Naive thymus-derived CD4-positive, alpha-beta T cell (primary cell): ENCODE measurements at regions not wholly inside any gene's neighbourhood (a gene's known extent, or its start where the extent isn't known, plus 50 kb on each side); places are given as distances from the start of the nearest gene placed in this dataset.
A peak's percentile ranks its signal among the peaks of the same experiment; 100 is the strongest.

ENCODE experiments used
- ATAC-seq: fragments of 150-1000 bp; cut with Tn5 transposase; 2 replicates; pipeline ENCODE4 v1.10.0; 2021; ENCODE audit warnings: mild to moderate bottlenecking, moderate library complexity
- CTCF ChIA-PET: fragments of 350-600 bp; sonication (Branson Sonifier 250); formaldehyde crosslinking; loops from one replicate; lab custom pipeline; 2021; ENCODE audit warnings: antibody characterized with exemption; lab: Charles Lee
- POLR2A ChIA-PET: fragments of 350-600 bp; sonication (Branson Sonifier 250); formaldehyde crosslinking; loops from one replicate; lab custom pipeline; 2021; ENCODE audit warnings: antibody characterized with exemption, inconsistent platforms; lab: Charles Lee
- DNase-seq, 9 donors: peaks; one replicate each; pipeline versions ENCODE4 v3.0.0 to v3.0.0-alpha.2; 2020 to 2022; ENCODE audit warnings: mixed read lengths in 1 of 9
- H3K27ac ChIP-seq: one replicate; pipeline ENCODE4 v1.7.0; 2013; ENCODE audit warnings: mild to moderate bottlenecking, low read depth, low read length, moderate library complexity
- H3K27me3 ChIP-seq, 2 donors: one replicate each; pipeline ENCODE4 v1.7.0; 2013; ENCODE audit warnings: low read length in 2 of 2, mild to moderate bottlenecking in 2 of 2, moderate library complexity in 2 of 2; ENCODE audit not compliant: control insufficient read depth in 2 of 2, insufficient read depth in 2 of 2
- H3K36me3 ChIP-seq, 3 experiments: 1 replicate in 2 of 3; 2 replicates in 1 of 3; pipeline ENCODE4 v1.7.0; 2013; ENCODE audit warnings: low read length in 3 of 3, mild to moderate bottlenecking in 3 of 3, moderate library complexity in 1 of 3; ENCODE audit not compliant: insufficient read depth in 3 of 3, control insufficient read depth in 2 of 3
- H3K4me1 ChIP-seq, 2 donors: one replicate each; pipeline ENCODE4 v1.7.0; 2013; ENCODE audit warnings: low read length in 2 of 2, mild to moderate bottlenecking in 2 of 2, moderate library complexity in 1 of 2; ENCODE audit not compliant: control insufficient read depth in 2 of 2, insufficient read depth in 2 of 2
- H3K4me3 ChIP-seq: 2 replicates; pipeline ENCODE4 v1.7.0; 2013; ENCODE audit warnings: mild to moderate bottlenecking, low read length
- H3K9me3 ChIP-seq, 3 experiments: 1 replicate in 2 of 3; 2 replicates in 1 of 3; pipeline ENCODE4 v1.7.0; 2013; ENCODE audit warnings: low read length in 3 of 3; ENCODE audit not compliant: control insufficient read depth in 2 of 3
- H3K27ac Mint-ChIP-seq, 9 donors: one replicate each; pipeline ENCODE4 v1.8.0; 2020 to 2022; ENCODE audit warnings: mixed read lengths in 9 of 9, mild to moderate bottlenecking in 8 of 9, moderate library complexity in 5 of 9, inconsistent platforms in 2 of 9
- H3K27me3 Mint-ChIP-seq, 5 donors: one replicate each; pipeline ENCODE4 v1.8.0; 2021 to 2022; ENCODE audit warnings: mixed read lengths in 5 of 5, mild to moderate bottlenecking in 1 of 5
- H3K36me3 Mint-ChIP-seq, 5 donors: one replicate each; pipeline ENCODE4 v1.8.0; 2020 to 2022; ENCODE audit warnings: mixed read lengths in 5 of 5, mild to moderate bottlenecking in 3 of 5, inconsistent platforms in 1 of 5
- H3K4me1 Mint-ChIP-seq, 7 donors: one replicate each; pipeline ENCODE4 v1.8.0; 2020 to 2022; ENCODE audit warnings: mixed read lengths in 7 of 7, mild to moderate bottlenecking in 3 of 7, inconsistent platforms in 1 of 7
- H3K4me3 Mint-ChIP-seq, 10 donors: one replicate each; pipeline ENCODE4 v1.8.0; 2020 to 2022; ENCODE audit warnings: mild to moderate bottlenecking in 10 of 10, mixed read lengths in 10 of 10, moderate library complexity in 6 of 10, inconsistent platforms in 2 of 10
- H3K9me3 Mint-ChIP-seq, 11 donors: one replicate each; pipeline ENCODE4 v1.8.0; 2020 to 2022; ENCODE audit warnings: mixed read lengths in 11 of 11, mild to moderate bottlenecking in 4 of 11, inconsistent platforms in 1 of 11, moderate library complexity in 1 of 11
- intact Hi-C, 2 donors: fragments of 100-400 bp; cut with micrococcal nuclease; formaldehyde crosslinking; loops; one replicate each; pipeline ENCODE4 v1.15.1; 2023

GRCh38 chr17:27233776-27234175 is 60.1 kb upstream of the WSB1 start:
- Histone ChIP-seq H3K27ac (no peak overlapping the region), H3K4me1 (no peaks in the 10 kb centered on the region), H3K36me3 (no peaks in the 10 kb centered on the region), H3K4me3 (no peak overlapping the region), H3K9me3 (no peaks in the 10 kb centered on the region), H3K27me3 (no peaks in the 10 kb centered on the region)
- DNase-seq (no peak), ATAC-seq (peak; percentile 57)
- CTCF ChIA-PET = interaction anchor here (9.5 kb wide), 1 partner anchor 367 kb away, joined by 178 read pairs; no protein-coding TSS in a partner anchor
- Mint-ChIP-seq H3K27me3 (peaks cover 0 to 18% (median 0%) of the 10 kb centered on the region in 5 donors), H3K9me3 (no peaks in the 10 kb centered on the region), H3K27ac (no peak overlapping the region), H3K4me3 (no peak overlapping the region), H3K36me3 (no peaks in the 10 kb centered on the region), H3K4me1 (peaks cover 0 to 3% (median 0%) of the 10 kb centered on the region in 7 donors)
- POLR2A ChIA-PET = no interaction called here
- intact Hi-C loops = loop anchor here in 1 of 2 donors (10.0 kb wide), 1 partner anchor 521 kb away; no protein-coding TSS in a partner anchor

DNA sequence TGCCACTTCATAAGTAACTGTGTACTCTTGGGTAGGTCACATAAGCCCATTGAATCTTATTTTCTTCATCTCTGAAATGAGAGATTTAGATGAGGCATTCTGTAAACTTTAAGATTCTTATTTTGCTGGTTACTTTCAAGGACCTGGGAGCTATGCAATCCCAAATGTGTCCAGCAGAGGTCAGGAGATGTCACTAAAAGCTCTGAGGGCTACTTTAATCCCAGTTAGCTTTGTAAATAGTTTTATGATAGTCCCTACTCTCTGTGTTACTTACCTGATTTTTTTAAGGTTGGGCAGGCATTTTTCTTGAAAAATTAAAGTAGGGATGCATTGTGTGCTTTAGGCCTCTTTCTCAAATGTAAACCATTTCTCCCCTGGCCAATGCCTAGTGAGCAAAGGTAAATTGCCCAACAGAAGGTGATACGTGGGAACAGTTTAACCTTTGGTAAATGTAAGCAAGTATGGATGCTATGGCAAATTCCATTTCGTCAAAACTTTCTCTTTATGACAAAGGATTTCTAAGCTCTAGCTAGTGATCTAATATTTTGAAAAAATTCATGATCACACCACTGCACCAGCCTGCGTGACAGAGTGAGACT is 57.1 kb upstream of the WSB1 start:
- H3K4me3 ChIP-seq = no peak overlapping the region
- no peaks in the 10 kb centered on the region for H3K4me1 ChIP-seq
- H3K9me3 ChIP-seq = no peaks in the 10 kb centered on the region
- no peak overlapping the region for H3K27ac ChIP-seq
- POLR2A ChIA-PET = interaction anchor here (1.0 to 3.1 kb wide), 2 partner anchors 57 to 365 kb away, joined by 3 to 11 read pairs; partner anchors contain the start of gene WSB1
- Mint-ChIP-seq H3K4me1 (peaks cover 0 to 19% (median 0%) of the 10 kb centered on the region in 7 donors), H3K36me3 (no peaks in the 10 kb centered on the region), H3K27ac (no peak overlapping the region), H3K9me3 (no peaks in the 10 kb centered on the region), H3K27me3 (peaks cover 0 to 19% (median 0%) of the 10 kb centered on the region in 5 donors), H3K4me3 (no peak overlapping the region)
- ATAC-seq (peak; percentile 87), DNase-seq (peak; percentile 30 to 69 (median 58))
- CTCF ChIA-PET = interaction anchor here (0.5 to 9.5 kb wide), 27 partner anchors 9 to 571 kb away, joined by 3 to 178 read pairs (median 4); partner anchors contain the start of genes KSR1 and LGALS9
- intact Hi-C loops = loop anchor here (1.0 to 10.0 kb wide), 11 partner anchors 57 to 518 kb away; partner anchors contain the start of gene WSB1 (in 2 of the 2)
- H3K27me3 ChIP-seq = no peaks in the 10 kb centered on the region
- H3K36me3 ChIP-seq = no peaks in the 10 kb centered on the region

DNA sequence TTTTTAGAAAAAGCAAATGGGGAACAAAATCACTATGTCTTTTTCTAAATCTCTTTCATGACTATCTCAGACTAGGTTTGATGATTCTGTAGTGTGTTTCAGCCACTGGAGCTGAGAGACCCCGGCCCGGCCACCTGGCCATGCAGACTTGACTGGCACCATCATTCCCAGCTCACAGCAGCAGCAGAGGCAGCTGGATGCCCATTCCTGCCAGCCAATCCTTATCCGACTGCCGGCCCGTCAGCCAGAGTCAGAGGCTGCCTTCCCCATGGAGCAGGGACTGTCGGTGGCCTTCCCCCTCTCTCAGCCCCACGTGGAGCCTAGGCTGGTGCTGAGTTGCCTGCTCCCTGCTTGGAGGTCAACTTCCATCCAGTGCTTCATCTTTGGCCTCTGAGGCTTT is 56.0 kb upstream of the WSB1 start:
- DNase-seq = no peak
- Mint-ChIP-seq H3K4me3 (no peak overlapping the region), H3K4me1 (peaks cover 0 to 22% (median 0%) of the 10 kb centered on the region in 7 donors), H3K36me3 (no peaks in the 10 kb centered on the region), H3K9me3 (no peaks in the 10 kb centered on the region), H3K27me3 (peaks cover 0 to 23% (median 4%) of the 10 kb centered on the region in 5 donors), H3K27ac (no peak overlapping the region)
- H3K4me3 ChIP-seq = no peak overlapping the region
- ChIA-PET POLR2A (interaction anchor here (3.1 kb wide), 1 partner anchor 56 kb away, joined by 11 read pairs; the partner anchor contains the start of gene WSB1), CTCF (interaction anchor here (0.8 to 9.5 kb wide), 6 partner anchors 9 to 363 kb away, joined by 3 to 178 read pairs (median 8); no protein-coding TSS in a partner anchor)
- H3K9me3 ChIP-seq = no peaks in the 10 kb centered on the region
- no peaks in the 10 kb centered on the region for H3K36me3 ChIP-seq
- H3K27me3 ChIP-seq = no peaks in the 10 kb centered on the region
- H3K27ac ChIP-seq = no peak overlapping the region
- no peaks in the 10 kb centered on the region for H3K4me1 ChIP-seq
- intact Hi-C loops = loop anchor here in 1 of 2 donors (2.0 to 10.0 kb wide), 3 partner anchors 57 to 517 kb away; partner anchors contain the start of gene WSB1
- ATAC-seq = no peak

GRCh38 chr17:27239046-27239445 is 54.9 kb upstream of the WSB1 start:
- peaks cover 0 to 22% (median 0%) of the 10 kb centered on the region in 7 donors for H3K4me1 Mint-ChIP-seq
- H3K9me3 ChIP-seq = no peaks in the 10 kb centered on the region
- H3K9me3 Mint-ChIP-seq = no peaks in the 10 kb centered on the region
- no peak overlapping the region for H3K27ac Mint-ChIP-seq
- no peak overlapping the region for H3K27ac ChIP-seq
- intact Hi-C loops = loop anchor here in 1 of 2 donors (10.0 kb wide), 1 partner anchor 516 kb away; no protein-coding TSS in a partner anchor
- no peaks in the 10 kb centered on the region for H3K36me3 Mint-ChIP-seq
- H3K4me3 Mint-ChIP-seq = peak overlapping the region in 1 of 10 donors; percentile 15
- no peak for ATAC-seq
- H3K4me3 ChIP-seq = no peak overlapping the region
- H3K27me3 Mint-ChIP-seq = peaks cover 0 to 16% (median 4%) of the 10 kb centered on the region in 5 donors
- no peaks in the 10 kb centered on the region for H3K27me3 ChIP-seq
- CTCF ChIA-PET = interaction anchor here (0.7 to 9.5 kb wide), 3 partner anchors 17 to 362 kb away, joined by 3 to 178 read pairs (median 5); no protein-coding TSS in a partner anchor
- POLR2A ChIA-PET = no interaction called here
- DNase-seq = peak in 1 of 9 donors; percentile 33
- no peaks in the 10 kb centered on the region for H3K36me3 ChIP-seq
- no peaks in the 10 kb centered on the region for H3K4me1 ChIP-seq

DNA sequence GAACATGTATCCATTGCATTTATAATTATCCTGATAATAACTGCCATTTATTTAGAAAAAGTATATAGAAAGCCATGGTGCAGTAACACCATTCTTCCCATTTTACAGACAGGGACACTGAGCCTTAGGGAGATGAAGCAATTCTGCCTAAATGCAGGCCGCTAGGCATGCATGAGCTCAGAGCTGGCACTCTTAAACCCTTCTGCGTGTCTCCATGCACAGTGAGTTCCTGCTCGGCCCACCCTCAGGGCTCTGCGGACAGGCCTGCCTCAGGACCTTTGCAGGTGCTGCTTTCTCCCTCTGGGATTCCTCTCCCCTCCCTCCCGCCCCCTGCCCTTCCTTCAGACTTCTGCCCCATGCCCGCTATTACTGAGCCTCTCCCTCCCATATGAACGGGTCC is 54.3 kb upstream of the WSB1 start:
- Mint-ChIP-seq H3K27me3 (peaks cover 0 to 14% (median 4%) of the 10 kb centered on the region in 5 donors), H3K4me3 (no peak overlapping the region), H3K9me3 (no peaks in the 10 kb centered on the region), H3K4me1 (peaks cover 0 to 22% (median 0%) of the 10 kb centered on the region in 7 donors), H3K27ac (no peak overlapping the region), H3K36me3 (no peaks in the 10 kb centered on the region)
- POLR2A ChIA-PET = no interaction called here
- DNase-seq = no peak
- no peaks in the 10 kb centered on the region for H3K4me1 ChIP-seq
- no peaks in the 10 kb centered on the region for H3K9me3 ChIP-seq
- H3K4me3 ChIP-seq = no peak overlapping the region
- CTCF ChIA-PET = interaction anchor here (1.1 to 9.5 kb wide), 2 partner anchors 93 to 362 kb away, joined by 5 to 178 read pairs; no protein-coding TSS in a partner anchor
- no peaks in the 10 kb centered on the region for H3K27me3 ChIP-seq
- H3K27ac ChIP-seq = no peak overlapping the region
- ATAC-seq = no peak
- no peaks in the 10 kb centered on the region for H3K36me3 ChIP-seq
- intact Hi-C loops = loop anchor here in 1 of 2 donors (10.0 kb wide), 1 partner anchor 515 kb away; no protein-coding TSS in a partner anchor

GRCh38 chr17:27240086-27240801 is 53.7 kb upstream of the WSB1 start:
- CTCF ChIA-PET = interaction anchor here (1.0 to 9.5 kb wide), 2 partner anchors 93 to 361 kb away, joined by 4 to 178 read pairs; no protein-coding TSS in a partner anchor

More at GRCh38 chr17:27240086-27240801, 53.7 kb upstream of the WSB1 start:
- Mint-ChIP-seq H3K9me3 (no peaks in the 10 kb centered on the region), H3K27ac (no peak overlapping the region), H3K4me3 (no peak overlapping the region), H3K4me1 (peaks cover 0 to 26% (median under 1%) of the 10 kb centered on the region in 7 donors), H3K36me3 (no peaks in the 10 kb centered on the region), H3K27me3 (peaks cover 0 to 16% (median 4%) of the 10 kb centered on the region in 5 donors)
- ATAC-seq = no peak
- DNase-seq = no peak
- intact Hi-C loops = no loop called here
- POLR2A ChIA-PET = no interaction called here
- no peak overlapping the region for H3K4me3 ChIP-seq
- no peaks in the 10 kb centered on the region for H3K27me3 ChIP-seq
- no peak overlapping the region for H3K27ac ChIP-seq
- H3K4me1 ChIP-seq = no peaks in the 10 kb centered on the region
- H3K9me3 ChIP-seq = no peaks in the 10 kb centered on the region
- H3K36me3 ChIP-seq = no peaks in the 10 kb centered on the region
